HUES48 (cell line): ENCODE measurements at regions not wholly inside any gene's neighbourhood (a gene's known extent, or its start where the extent isn't known, plus 50 kb on each side); places are given as distances from the start of the nearest gene placed in this dataset.

ENCODE experiments used
- H3K27ac ChIP-seq: one replicate; pipeline ENCODE4 v1.7.0; 2013; ENCODE audit warnings: low read depth, low read length, inconsistent platforms
- H3K27me3 ChIP-seq: 2 replicates; pipeline ENCODE4 v1.6.1; 2013; ENCODE audit warnings: mild to moderate bottlenecking, low read length; ENCODE audit not compliant: control insufficient read depth, insufficient read depth
- H3K36me3 ChIP-seq: 2 replicates; pipeline ENCODE4 v1.6.1; 2013; ENCODE audit warnings: low read length; ENCODE audit not compliant: control insufficient read depth, insufficient read depth
- H3K4me1 ChIP-seq: 2 replicates; pipeline ENCODE4 v1.6.1; 2013; ENCODE audit warnings: mild to moderate bottlenecking, low read length; ENCODE audit not compliant: control insufficient read depth, insufficient read depth
- H3K4me3 ChIP-seq: 2 replicates; pipeline ENCODE4 v1.5.1; 2013; ENCODE audit warnings: mild to moderate bottlenecking, low read depth, low read length
- H3K9ac ChIP-seq: 2 replicates; pipeline ENCODE4 v1.6.1; 2013; ENCODE audit warnings: mild to moderate bottlenecking, low read depth, low read length, moderate library complexity
- H3K9me3 ChIP-seq: 2 replicates; pipeline ENCODE4 v1.6.1; 2013; ENCODE audit warnings: low read length; ENCODE audit not compliant: control insufficient read depth, insufficient read depth

DNA sequence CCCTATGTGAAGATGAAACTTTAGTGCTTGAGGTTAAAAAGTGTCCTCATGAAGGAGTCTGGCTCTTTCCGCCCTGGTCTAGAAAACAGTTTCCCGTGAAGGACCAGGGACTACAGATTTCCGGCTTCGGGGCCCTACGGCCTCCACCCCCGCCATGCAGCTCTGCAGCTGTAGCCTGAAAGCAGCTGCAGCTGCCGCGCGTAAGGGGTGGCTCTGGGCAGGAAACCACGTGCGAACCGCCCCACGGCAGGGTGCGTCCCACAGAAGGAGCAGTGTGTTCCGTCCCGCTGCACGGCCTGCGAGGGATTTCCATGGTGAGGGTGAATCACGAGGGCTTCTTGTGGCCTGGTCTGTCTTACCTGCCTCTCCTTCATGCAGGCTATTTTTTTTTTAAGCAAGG, 117.0 kb downstream of the ERMARD start:
- Histone ChIP-seq H3K9me3 (no peaks in the 10 kb centered on the region), H3K27ac (no peak overlapping the region), H3K27me3 (no peaks in the 10 kb centered on the region), H3K4me3 (no peak overlapping the region), H3K9ac (no peak overlapping the region), H3K36me3 (no peaks in the 10 kb centered on the region), H3K4me1 (no peaks in the 10 kb centered on the region)

GRCh38 chr6:169867751-169868191, 116.3 kb downstream of the ERMARD start:
- no peaks in the 10 kb centered on the region for H3K27me3 ChIP-seq
- H3K36me3 ChIP-seq, result no peaks in the 10 kb centered on the region
- no peaks in the 10 kb centered on the region for H3K4me1 ChIP-seq
- H3K27ac ChIP-seq, result no peak overlapping the region
- H3K9ac ChIP-seq, result no peak overlapping the region
- H3K4me3 ChIP-seq, result no peak overlapping the region
- H3K9me3 ChIP-seq, result no peaks in the 10 kb centered on the region

DNA sequence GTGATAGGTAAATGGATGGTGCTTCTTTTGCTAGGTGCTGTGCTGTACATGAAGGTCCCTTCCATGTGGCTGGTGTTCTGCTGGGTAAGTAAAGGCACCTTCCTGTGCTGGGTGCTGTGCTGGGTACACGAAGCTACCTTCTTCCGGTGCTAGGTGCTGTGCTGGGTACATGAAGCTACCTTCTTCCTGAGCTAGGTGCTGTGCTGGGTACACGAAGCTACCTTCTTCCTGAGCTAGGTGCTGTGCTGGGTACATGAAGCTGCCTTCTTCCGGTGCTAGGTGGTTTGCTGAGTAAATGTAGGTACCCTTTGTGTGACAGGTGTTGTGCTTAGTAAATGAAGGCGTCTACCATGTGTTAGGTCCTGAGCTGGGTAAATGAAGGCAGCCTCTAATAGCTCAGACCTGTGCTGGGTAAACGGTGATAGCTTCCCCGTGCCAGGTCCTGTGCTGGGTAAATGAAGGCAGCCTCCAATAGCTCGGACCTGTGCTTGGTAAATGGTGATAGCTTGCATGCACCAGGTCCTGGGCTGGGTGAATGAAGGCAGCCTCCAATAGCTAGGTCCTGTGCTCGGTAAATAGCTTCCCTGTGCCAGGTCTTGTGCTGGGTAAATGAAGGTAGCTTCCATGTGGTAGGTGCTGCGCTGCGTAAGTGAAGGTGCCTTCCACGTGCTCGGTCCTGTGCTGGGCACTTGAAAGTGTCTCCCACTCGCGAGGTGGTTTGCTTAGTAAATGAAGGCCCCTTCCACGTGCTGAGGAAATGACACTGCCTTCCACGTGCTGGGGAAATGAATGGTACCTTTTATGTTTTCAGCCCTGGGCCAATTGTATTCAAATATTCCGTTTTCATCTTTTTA, 115.5 kb downstream of the ERMARD start:
- Histone ChIP-seq H3K4me1 (no peaks in the 10 kb centered on the region), H3K27ac (no peak overlapping the region), H3K4me3 (no peak overlapping the region), H3K27me3 (no peaks in the 10 kb centered on the region), H3K9me3 (no peaks in the 10 kb centered on the region), H3K36me3 (no peaks in the 10 kb centered on the region), H3K9ac (no peak overlapping the region)

GRCh38 chr6:169866140-169866534, 114.7 kb downstream of the ERMARD start:
- H3K36me3 ChIP-seq, result no peaks in the 10 kb centered on the region
- no peaks in the 10 kb centered on the region for H3K4me1 ChIP-seq
- H3K9me3 ChIP-seq, result no peaks in the 10 kb centered on the region
- H3K4me3 ChIP-seq, result no peak overlapping the region
- no peaks in the 10 kb centered on the region for H3K27me3 ChIP-seq
- no peak overlapping the region for H3K9ac ChIP-seq
- no peak overlapping the region for H3K27ac ChIP-seq

DNA sequence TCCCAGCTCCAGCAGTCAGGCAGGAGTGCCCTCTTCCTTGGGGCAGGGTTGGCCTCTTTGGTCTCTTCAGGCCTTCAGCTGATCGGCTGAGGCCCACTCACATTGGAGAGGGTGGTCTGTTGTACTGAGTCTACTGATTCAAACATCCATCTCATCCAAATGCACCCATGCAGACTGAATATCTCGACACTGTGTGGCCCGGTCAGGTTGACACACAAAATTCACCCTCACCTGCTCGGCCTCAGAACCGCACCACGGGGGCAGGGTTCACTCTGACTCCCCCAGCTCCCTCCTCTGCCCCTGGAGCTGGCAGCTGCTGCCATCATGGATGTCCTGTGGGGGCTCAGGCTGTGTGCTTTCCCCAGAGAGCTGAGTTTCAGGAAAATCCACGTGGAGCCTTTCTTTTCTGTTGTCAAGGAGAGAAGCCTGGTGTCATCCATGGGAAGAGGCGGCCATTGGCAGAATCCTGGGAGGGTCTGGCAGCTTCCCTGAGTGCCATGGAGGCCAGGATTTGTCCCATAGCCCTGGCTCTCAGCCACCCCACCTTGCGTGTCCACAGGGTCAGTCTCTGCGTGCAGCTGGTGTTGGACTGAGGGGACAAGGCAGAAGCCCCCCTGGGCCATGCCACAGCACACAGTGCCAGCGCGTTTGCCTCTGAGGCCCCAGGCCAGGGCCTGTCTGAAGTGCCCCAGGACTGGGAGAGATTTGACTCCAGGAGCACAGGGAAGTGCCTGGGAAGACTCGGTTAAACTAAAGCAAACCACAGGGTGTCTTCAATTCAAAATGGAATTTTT, 114.1 kb downstream of the ERMARD start:
- no peak overlapping the region for H3K27ac ChIP-seq
- no peak overlapping the region for H3K4me3 ChIP-seq
- H3K27me3 ChIP-seq, result no peaks in the 10 kb centered on the region
- H3K9me3 ChIP-seq, result no peaks in the 10 kb centered on the region
- H3K9ac ChIP-seq, result no peak overlapping the region
- no peaks in the 10 kb centered on the region for H3K36me3 ChIP-seq
- no peaks in the 10 kb centered on the region for H3K4me1 ChIP-seq

GRCh38 chr6:169864148-169865020, 113.0 kb downstream of the ERMARD start:
- Histone ChIP-seq H3K27me3 (no peaks in the 10 kb centered on the region), H3K4me3 (no peak overlapping the region), H3K27ac (no peak overlapping the region), H3K36me3 (no peaks in the 10 kb centered on the region), H3K4me1 (no peaks in the 10 kb centered on the region), H3K9ac (no peak overlapping the region), H3K9me3 (no peaks in the 10 kb centered on the region)

- H3K36me3 ChIP-seq, result no peaks in the 10 kb centered on the region
- no peak overlapping the region for H3K9ac ChIP-seq
- H3K9me3 ChIP-seq, result no peaks in the 10 kb centered on the region
- H3K4me1 ChIP-seq, result no peaks in the 10 kb centered on the region
- H3K27me3 ChIP-seq, result no peaks in the 10 kb centered on the region
- H3K4me3 ChIP-seq, result no peak overlapping the region
- no peak overlapping the region for H3K27ac ChIP-seq
Observed at GRCh38 chr6:169863710-169864109, 112.3 kb downstream of the ERMARD start.

DNA sequence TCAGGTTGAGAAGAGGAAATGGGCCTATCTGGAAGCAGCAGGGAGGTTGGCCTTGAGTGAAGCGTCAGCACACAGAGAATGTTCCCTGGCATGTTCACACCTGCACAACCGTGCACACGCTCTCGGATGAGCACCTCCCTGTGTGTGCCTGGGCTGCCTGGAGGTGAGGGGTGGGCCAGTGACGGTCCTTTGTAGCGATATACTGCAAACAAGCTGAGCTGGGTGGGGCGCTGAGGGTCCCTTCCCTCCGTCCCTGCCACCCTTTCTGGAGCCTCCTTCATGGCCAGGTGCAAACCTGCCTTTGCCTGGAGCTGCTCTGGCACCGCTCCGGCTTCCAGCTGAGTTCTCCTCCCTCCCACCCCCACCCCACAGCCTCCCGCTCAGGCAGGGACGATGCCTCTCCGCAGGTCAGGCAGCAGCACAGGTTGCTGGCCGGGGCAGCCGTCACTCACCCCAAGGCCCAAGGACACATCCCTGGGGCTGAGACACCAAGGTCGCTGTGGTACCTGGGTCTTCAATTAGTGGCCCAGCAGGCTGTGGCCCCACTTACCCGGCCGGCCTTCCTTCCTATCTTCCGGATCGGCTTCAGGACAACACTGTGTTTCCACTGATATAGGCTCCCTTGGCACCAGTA, 111.6 kb downstream of the ERMARD start:
- H3K4me1 ChIP-seq, result no peaks in the 10 kb centered on the region
- no peaks in the 10 kb centered on the region for H3K27me3 ChIP-seq
- peaks cover under 1% of the 10 kb centered on the region; the same call in 1 of the 2 replicates for H3K9me3 ChIP-seq
- H3K9ac ChIP-seq, result no peak overlapping the region
- H3K27ac ChIP-seq, result no peak overlapping the region
- no peak overlapping the region for H3K4me3 ChIP-seq
- H3K36me3 ChIP-seq, result no peaks in the 10 kb centered on the region

DNA sequence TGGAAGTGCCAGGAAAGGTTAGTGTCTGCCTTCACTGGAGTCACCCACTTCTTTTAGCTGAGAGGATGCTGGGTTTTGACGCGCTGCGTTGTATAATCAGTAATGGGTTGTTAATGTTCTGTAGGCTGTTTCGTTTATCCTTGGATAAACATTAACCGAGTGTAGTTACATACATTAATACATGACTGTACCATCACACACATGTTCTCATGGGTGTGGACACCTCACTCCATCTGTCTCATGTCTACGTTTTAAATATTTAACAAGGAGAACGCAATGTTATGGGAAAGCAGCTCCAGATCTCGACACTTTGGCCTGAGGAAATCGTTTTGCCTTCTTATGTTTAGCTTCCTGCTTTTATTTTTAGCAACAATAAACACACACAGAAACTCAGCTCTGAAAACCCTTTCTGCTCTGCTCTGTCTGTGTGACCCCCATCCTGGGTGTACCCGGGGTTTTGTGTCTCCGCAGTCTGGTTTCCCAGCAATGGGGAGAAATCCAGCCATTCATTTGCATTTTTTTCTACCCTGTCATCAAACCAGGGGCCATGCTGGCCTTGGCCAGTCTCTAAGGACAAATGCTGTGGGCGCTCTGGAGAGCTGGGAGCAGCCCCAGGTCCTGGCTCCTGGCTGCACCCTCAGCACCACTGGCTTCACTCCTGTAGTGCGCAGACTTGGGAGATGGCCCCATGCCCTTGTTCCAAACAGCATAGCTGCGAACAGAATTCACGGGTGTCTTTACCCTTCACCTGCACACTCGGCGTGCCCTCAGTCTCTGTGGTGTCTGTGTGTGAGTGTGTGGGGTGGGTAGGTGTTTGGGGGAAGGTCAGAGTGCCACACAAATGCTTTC, 110.8 kb downstream of the ERMARD start:
- H3K9me3 ChIP-seq, result peaks cover 5% of the 10 kb centered on the region
- no peak overlapping the region for H3K9ac ChIP-seq
- no peaks in the 10 kb centered on the region for H3K27me3 ChIP-seq
- H3K4me1 ChIP-seq, result no peaks in the 10 kb centered on the region
- H3K27ac ChIP-seq, result no peak overlapping the region
- no peaks in the 10 kb centered on the region for H3K36me3 ChIP-seq
- H3K4me3 ChIP-seq, result no peak overlapping the region
